Activated B cell treated with CpG ODN at 0.5 μM for 24 hours (primary cell): ENCODE measurements at regions not wholly inside any gene's neighbourhood (a gene's known extent, or its start where the extent isn't known, plus 50 kb on each side); places are given as distances from the start of the nearest gene placed in this dataset.
"Not testable (repeated sequence)": the region's sequence is repeated elsewhere in the genome, so short reads cannot be mapped to it uniquely, and the experiment has no call there.

Source experiments
- ATAC-seq: fragments of 200-7000 bp; cut with Tn5 transposase; one replicate; pipeline ENCODE4 v1.10.0; 2021; ENCODE audit warnings: low read depth, mild to moderate bottlenecking, moderate library complexity
- CTCF ChIA-PET: fragments of 350-600 bp; sonication (Branson Sonifier 250); formaldehyde crosslinking; loops from one replicate; lab custom pipeline; 2021; ENCODE audit warnings: antibody characterized with exemption; lab: Charles Lee
- POLR2A ChIA-PET: fragments of 350-600 bp; sonication (Branson Sonifier 250); formaldehyde crosslinking; loops from one replicate; lab custom pipeline; 2021; ENCODE audit warnings: antibody characterized with exemption; lab: Charles Lee
- DNase-seq: peaks from one replicate; pipeline ENCODE4 v3.0.0; 2022
- H3K27ac Mint-ChIP-seq: one replicate; pipeline ENCODE4 v1.8.0; 2020; ENCODE audit warnings: mixed read lengths
- H3K27me3 Mint-ChIP-seq: one replicate; pipeline ENCODE4 v1.8.0; 2021; ENCODE audit warnings: mixed read lengths
- H3K36me3 Mint-ChIP-seq: one replicate; pipeline ENCODE4 v1.8.0; 2021; ENCODE audit warnings: low read depth, mixed read lengths
- H3K4me1 Mint-ChIP-seq: one replicate; pipeline ENCODE4 v1.8.0; 2021; ENCODE audit warnings: mixed read lengths
- H3K4me3 Mint-ChIP-seq: one replicate; pipeline ENCODE4 v1.8.0; 2020; ENCODE audit warnings: mild to moderate bottlenecking, mixed read lengths
- H3K9me3 Mint-ChIP-seq: one replicate; pipeline ENCODE4 v1.8.0; 2020; ENCODE audit warnings: mixed read lengths
- intact Hi-C: fragments of 100-400 bp; cut with micrococcal nuclease; formaldehyde crosslinking; loops from one replicate; pipeline ENCODE4 v1.15.1; 2024
- TF ChIP-seq, protein P1 (sequence below): fragments of 200-600 bp; IDR thresholded peaks from one replicate; pipeline ENCODE4 v1.8.0; 2022; ENCODE audit warnings: antibody characterized with exemption, mild to moderate bottlenecking

DNA sequence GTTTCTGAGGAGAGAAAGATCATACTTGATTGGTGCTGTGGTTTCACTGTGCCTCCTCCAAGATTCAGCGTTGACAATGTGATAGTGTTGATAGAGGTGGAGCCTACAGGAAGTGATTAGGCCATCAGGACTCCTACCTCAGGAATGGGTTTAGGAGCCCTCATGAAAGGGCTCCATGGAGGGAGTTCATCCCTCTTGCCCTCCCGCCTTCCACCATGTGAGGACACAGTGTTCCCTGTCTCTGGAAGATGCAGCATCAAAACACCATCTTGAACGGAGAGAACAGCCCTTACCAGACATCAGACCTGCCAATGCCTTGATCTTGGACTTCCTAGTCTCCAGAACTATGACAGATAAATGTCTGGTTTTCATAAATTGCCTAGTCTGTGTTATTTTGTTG lies 156.7 kb downstream of the FOXD4L6 start:
- intact Hi-C loops, H3K4me1 Mint-ChIP-seq, H3K27me3 Mint-ChIP-seq, CTCF ChIA-PET, H3K36me3 Mint-ChIP-seq, H3K27ac Mint-ChIP-seq, POLR2A ChIA-PET, H3K4me3 Mint-ChIP-seq, DNase-seq, ATAC-seq, H3K9me3 Mint-ChIP-seq: not testable (repeated sequence)

DNA sequence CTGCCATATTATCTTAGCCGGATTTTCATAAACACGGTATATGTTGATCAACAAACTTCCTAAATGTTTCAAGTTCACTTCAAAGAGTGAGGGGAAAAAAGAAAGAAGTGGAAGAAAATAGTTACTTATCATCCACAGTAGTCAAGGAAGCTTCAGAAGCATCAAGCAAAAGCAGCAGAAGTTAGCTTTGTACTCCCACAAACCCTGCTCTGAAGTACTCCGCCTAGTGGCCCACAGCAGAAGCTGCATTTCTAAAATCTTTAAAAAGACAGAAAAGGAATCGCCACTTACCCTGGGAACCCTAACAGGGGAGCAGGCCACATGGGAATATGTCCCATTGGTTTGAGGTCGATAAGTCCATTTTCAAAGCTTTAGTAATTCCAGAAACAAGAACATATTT lies 158.1 kb downstream of the FOXD4L6 start:
- H3K4me3 Mint-ChIP-seq, intact Hi-C loops, POLR2A ChIA-PET, ATAC-seq, CTCF ChIA-PET, H3K27ac Mint-ChIP-seq, H3K4me1 Mint-ChIP-seq, H3K9me3 Mint-ChIP-seq, H3K36me3 Mint-ChIP-seq, H3K27me3 Mint-ChIP-seq, DNase-seq: not testable (repeated sequence)

DNA sequence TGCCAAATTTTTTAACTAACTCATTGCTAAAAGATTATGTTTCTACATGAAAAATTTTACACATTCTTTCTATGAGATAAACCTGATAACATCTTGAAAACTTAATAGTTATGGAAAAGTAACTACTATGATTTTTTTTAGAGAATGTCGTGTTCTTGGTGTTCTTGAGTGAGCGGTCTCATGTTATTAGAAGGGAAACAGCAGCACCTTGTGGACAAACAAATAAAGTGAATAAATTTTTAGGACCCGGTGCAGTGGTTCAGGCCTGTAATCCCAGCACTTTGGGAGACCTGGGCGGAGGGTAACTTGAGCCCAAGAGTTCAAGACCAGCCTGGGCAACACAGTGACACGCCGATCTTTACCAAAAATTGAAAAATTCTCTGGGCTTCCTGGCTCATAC lies 166.0 kb downstream of the FOXD4L6 start:
- DNase-seq, intact Hi-C loops, H3K27ac Mint-ChIP-seq, CTCF ChIA-PET, H3K4me1 Mint-ChIP-seq, H3K27me3 Mint-ChIP-seq, H3K4me3 Mint-ChIP-seq, H3K36me3 Mint-ChIP-seq, POLR2A ChIA-PET, H3K9me3 Mint-ChIP-seq, ATAC-seq: not testable (repeated sequence)

DNA sequence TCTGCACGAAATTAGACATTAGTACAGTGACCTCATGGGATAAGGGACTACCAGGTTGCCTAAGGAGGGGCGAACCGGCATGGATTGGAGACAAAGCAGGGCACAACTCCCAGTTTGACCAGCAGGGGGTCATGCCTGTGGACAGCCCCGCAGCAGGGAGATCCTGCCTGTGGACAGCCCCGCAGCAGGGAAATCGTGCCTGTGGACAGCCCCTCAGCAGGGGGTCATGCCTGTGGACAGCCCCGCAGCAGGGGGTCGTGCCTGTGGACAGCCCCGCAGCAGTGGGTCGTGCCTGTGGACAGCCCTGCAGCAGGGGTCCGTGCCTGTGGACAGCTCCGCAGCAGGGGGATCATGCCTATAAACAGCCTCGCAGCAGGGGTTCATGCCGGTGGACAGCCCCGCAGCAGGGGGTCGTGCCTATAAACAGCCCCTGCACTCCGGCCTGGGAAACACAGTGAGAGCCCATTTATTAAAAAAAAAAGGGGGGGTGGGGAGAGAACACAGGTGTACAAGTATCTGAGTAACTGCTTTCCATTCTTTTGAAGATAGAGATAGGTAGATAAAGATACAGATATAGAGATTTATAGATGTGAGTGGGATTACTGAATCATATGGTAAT lies 176.5 kb downstream of the FOXD4L6 start:
- H3K4me3 Mint-ChIP-seq, H3K9me3 Mint-ChIP-seq, CTCF ChIA-PET, intact Hi-C loops, ATAC-seq, H3K27ac Mint-ChIP-seq, H3K27me3 Mint-ChIP-seq, POLR2A ChIA-PET, H3K4me1 Mint-ChIP-seq, DNase-seq: not testable (repeated sequence)
- H3K36me3 Mint-ChIP-seq, result peaks cover 26% of the 10 kb centered on the region

DNA sequence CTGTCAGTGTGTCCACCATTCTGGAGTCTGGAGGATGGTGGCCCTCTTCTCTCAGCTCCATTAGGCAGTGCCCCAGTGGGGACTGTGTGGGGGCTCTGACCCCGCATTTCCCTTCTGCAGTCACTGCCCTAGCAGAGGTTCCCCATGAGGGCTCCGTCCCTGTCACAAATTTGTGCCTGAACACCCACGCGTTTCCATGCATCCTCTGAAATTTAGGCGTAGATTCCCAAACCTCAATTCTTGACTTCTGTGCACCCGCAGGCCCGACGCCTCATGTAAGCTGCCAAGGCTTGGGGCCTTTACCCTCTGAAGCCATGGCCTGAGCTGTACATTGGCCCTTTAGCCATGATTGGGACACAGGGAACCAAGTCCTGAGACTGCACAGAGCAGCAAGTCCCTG lies 182.3 kb downstream of the FOXD4L6 start:
- H3K27me3 Mint-ChIP-seq, H3K4me3 Mint-ChIP-seq, ATAC-seq, CTCF ChIA-PET, intact Hi-C loops, H3K27ac Mint-ChIP-seq, H3K4me1 Mint-ChIP-seq, DNase-seq, H3K9me3 Mint-ChIP-seq, POLR2A ChIA-PET: not testable (repeated sequence)
- H3K36me3 Mint-ChIP-seq, result peaks cover 11% of the 10 kb centered on the region

DNA sequence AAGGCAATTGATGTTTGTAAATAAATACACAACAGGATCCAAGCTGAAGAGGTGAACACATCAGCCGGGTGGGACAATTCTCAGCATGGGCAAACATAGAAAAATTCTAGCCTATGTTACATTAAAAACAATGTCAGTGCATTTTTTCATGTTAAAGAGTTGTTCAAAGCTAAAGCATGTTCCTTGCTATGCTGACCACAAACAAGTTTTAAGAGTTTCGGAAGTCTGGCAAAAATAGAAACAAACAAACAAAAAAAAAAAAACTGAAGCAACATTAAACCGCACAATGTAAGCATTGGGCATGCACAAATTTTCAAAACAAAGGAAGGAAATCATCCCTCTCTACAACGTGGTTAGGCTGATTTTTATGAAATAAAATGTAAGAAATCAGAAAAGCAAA lies 185.8 kb downstream of the FOXD4L6 start:
- H3K9me3 Mint-ChIP-seq, intact Hi-C loops, H3K4me1 Mint-ChIP-seq, POLR2A ChIA-PET, H3K27ac Mint-ChIP-seq, ATAC-seq, DNase-seq, H3K4me3 Mint-ChIP-seq, CTCF ChIA-PET, H3K36me3 Mint-ChIP-seq, H3K27me3 Mint-ChIP-seq: not testable (repeated sequence)

DNA sequence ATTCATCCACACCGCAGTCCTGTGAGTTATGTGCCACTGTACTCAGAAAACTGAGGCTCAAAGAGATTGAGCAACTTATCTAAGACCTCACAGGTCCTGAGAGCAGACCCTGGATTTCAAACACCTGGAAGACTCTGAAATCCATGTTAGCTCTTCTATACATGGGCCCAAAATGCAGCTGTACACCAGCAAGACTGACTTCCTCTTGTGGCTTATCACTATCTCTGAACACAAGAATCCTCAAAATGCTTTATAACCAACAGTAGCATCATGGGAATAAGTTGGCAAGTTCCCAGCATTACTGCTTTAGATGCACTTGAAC lies 188.6 kb downstream of the FOXD4L6 start:
- H3K4me1 Mint-ChIP-seq, intact Hi-C loops, H3K9me3 Mint-ChIP-seq, H3K27ac Mint-ChIP-seq, DNase-seq, CTCF ChIA-PET, H3K4me3 Mint-ChIP-seq, ATAC-seq, H3K27me3 Mint-ChIP-seq, POLR2A ChIA-PET, H3K36me3 Mint-ChIP-seq: not testable (repeated sequence)

DNA sequence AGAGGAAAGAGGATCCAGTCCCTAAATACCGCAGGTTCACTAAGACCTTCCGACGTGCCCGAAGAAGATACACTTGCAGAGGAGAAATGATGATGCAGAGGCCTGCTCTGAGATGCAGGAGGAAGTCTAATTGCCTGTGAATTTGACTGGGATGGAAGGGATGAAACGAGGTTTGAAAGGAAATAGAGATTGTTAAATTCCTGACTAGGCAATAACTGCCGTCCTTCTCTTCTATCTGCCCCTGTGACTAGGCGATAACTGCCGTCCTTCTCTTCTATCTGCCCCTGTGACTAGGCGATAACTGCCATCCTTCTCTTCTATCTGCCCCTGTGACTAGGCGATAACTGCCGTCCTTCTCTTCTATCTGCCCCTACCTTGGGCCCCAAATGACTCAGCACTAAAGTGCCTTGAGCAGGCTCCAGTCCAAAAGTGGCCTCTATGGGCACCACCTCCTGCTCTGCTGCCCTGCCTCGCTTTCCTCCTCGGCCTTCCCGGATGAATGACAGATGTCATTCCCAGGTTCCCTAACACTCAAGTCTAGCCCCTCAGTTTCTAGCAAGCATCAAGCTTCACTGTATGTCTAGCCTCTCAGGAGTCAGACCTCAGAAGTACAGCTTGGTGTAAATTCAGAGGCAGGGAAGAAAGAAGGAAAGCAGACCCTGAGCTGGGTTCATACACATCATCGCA lies 189.1 kb downstream of the FOXD4L6 start:
- H3K36me3 Mint-ChIP-seq, DNase-seq, H3K9me3 Mint-ChIP-seq, H3K4me1 Mint-ChIP-seq, H3K27ac Mint-ChIP-seq, H3K4me3 Mint-ChIP-seq, POLR2A ChIA-PET, H3K27me3 Mint-ChIP-seq, CTCF ChIA-PET, intact Hi-C loops, ATAC-seq: not testable (repeated sequence)

DNA sequence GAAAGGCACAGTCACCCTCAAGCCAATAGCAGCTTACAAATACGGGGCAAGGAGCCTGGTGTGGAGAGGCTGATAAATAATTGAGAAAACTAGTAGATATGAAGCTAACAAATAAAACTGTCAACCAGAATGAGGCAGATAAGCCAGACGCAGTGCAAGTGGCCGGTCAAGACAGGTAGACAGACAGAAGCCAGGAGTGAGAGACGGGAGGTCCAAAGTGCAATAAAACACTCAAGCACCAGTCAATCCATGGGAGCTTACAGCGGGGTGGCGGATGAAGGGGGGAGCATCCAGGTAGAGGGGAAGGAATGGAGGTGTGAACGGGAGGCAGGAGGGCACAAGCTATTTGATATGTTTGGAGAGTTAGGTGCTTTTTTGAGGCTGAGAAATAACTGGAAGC lies 193.1 kb downstream of the FOXD4L6 start:
- Mint-ChIP-seq H3K4me1 (no peaks in the 10 kb centered on the region), H3K4me3 (no peak overlapping the region), H3K36me3 (peaks cover 18% of the 10 kb centered on the region), H3K27ac (no peak overlapping the region), H3K27me3 (no peaks in the 10 kb centered on the region), H3K9me3 (peaks cover 12% of the 10 kb centered on the region)
- intact Hi-C loops, result no loop called here
- ChIA-PET POLR2A (no interaction called here), CTCF (no interaction called here)
- TF ChIP-seq, protein P1, sequence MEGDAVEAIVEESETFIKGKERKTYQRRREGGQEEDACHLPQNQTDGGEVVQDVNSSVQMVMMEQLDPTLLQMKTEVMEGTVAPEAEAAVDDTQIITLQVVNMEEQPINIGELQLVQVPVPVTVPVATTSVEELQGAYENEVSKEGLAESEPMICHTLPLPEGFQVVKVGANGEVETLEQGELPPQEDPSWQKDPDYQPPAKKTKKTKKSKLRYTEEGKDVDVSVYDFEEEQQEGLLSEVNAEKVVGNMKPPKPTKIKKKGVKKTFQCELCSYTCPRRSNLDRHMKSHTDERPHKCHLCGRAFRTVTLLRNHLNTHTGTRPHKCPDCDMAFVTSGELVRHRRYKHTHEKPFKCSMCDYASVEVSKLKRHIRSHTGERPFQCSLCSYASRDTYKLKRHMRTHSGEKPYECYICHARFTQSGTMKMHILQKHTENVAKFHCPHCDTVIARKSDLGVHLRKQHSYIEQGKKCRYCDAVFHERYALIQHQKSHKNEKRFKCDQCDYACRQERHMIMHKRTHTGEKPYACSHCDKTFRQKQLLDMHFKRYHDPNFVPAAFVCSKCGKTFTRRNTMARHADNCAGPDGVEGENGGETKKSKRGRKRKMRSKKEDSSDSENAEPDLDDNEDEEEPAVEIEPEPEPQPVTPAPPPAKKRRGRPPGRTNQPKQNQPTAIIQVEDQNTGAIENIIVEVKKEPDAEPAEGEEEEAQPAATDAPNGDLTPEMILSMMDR, result no peak
- ATAC-seq (no peak), DNase-seq (no peak)

DNA sequence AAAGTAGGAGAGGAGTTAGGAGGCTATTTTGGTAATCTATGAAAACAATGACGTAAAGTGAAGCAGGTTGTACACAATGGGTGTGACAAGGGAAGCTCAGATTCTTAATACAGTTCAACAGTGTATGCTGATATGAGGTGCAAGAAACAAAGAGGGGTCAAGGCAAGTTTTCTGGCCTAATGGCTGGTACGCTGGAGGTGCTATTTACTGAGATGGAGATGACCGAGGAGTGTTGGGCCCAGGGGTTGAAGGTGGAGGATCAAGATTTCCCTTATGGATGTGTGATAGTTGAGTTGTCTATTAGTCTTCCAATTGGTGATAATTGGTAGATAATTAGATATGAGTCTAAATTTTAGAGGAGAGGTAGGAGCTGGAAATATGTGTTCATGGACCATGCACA lies 194.0 kb downstream of the FOXD4L6 start:
- POLR2A ChIA-PET, H3K4me3 Mint-ChIP-seq, DNase-seq, H3K27ac Mint-ChIP-seq, CTCF ChIA-PET, ATAC-seq, H3K27me3 Mint-ChIP-seq, intact Hi-C loops, H3K4me1 Mint-ChIP-seq: not testable (repeated sequence)
- Mint-ChIP-seq H3K36me3 (peaks cover 18% of the 10 kb centered on the region), H3K9me3 (peaks cover 12% of the 10 kb centered on the region)

DNA sequence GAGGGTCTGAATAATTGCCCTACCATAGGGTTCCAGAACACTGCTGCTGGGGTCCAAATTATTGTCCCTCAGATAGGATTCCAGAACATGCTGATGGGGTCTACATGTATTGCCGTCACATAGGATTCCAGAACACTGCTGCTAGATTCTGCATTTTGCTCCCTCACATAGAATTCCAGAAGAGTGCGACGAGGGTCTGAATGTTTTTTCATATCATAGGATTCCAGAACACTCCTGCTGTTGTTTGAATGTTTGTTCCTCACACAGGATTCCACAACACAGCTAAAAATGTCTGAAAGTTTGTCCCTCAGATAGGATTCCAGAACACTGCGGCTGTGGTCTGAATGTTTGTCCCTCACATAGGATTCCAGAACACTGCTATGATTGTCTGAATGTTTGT lies 198.1 kb downstream of the FOXD4L6 start:
- H3K4me1 Mint-ChIP-seq, DNase-seq, ATAC-seq, CTCF ChIA-PET, H3K27ac Mint-ChIP-seq, POLR2A ChIA-PET, H3K27me3 Mint-ChIP-seq, H3K4me3 Mint-ChIP-seq, intact Hi-C loops: not testable (repeated sequence)
- Mint-ChIP-seq H3K36me3 (peaks cover 13% of the 10 kb centered on the region), H3K9me3 (peaks cover 30% of the 10 kb centered on the region)
